OCI-LY3 (cell line): ENCODE measurements at regions not wholly inside any gene's neighbourhood (a gene's known extent, or its start where the extent isn't known, plus 50 kb on each side); places are given as distances from the start of the nearest gene placed in this dataset.

Source experiments
- EZH2phosphoT487 ChIP-seq: fragments of 200-600 bp; shearing (Covaris generic); IDR thresholded peaks from 2 replicates; pipeline ENCODE4 v1.6.1; 2018; ENCODE audit warnings: antibody characterized with exemption, mixed run types, low read depth
- TF ChIP-seq, protein P1 (sequence below): fragments of 200-600, 300-600 bp; sonication (generic); IDR thresholded peaks from 2 replicates; pipeline ENCODE4 v1.5.1; 2014; ENCODE audit warnings: antibody characterized with exemption, low read length, low read depth

GRCh38 chr7:108667216-108667615, 97.5 kb downstream of the DNAJB9 start:
- TF ChIP-seq, protein P1, sequence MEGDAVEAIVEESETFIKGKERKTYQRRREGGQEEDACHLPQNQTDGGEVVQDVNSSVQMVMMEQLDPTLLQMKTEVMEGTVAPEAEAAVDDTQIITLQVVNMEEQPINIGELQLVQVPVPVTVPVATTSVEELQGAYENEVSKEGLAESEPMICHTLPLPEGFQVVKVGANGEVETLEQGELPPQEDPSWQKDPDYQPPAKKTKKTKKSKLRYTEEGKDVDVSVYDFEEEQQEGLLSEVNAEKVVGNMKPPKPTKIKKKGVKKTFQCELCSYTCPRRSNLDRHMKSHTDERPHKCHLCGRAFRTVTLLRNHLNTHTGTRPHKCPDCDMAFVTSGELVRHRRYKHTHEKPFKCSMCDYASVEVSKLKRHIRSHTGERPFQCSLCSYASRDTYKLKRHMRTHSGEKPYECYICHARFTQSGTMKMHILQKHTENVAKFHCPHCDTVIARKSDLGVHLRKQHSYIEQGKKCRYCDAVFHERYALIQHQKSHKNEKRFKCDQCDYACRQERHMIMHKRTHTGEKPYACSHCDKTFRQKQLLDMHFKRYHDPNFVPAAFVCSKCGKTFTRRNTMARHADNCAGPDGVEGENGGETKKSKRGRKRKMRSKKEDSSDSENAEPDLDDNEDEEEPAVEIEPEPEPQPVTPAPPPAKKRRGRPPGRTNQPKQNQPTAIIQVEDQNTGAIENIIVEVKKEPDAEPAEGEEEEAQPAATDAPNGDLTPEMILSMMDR: no peak
- TF ChIP-seq EZH2phosphoT487: no peak
